ENCODE measurements at regions not wholly inside any gene's neighbourhood (a gene's known extent, or its start where the extent isn't known, plus 50 kb on each side); places are given as distances from the start of the nearest gene placed in this dataset.

- TF ChIP-seq CTCF (IDR thresholded peaks at IDR 0.05), result no peak
- no peak for TF ChIP-seq EZH2phosphoT487 (IDR thresholded peaks at IDR 0.05)
- TF ChIP-seq EZH2 (IDR thresholded peaks at IDR 0.05), result no peak
These were observed 719.2 kb downstream of the MED13L start for GRCh38 chr12:115558281-115558680.
